Uterus (tissue), 2 donors: ENCODE measurements at regions not wholly inside any gene's neighbourhood (a gene's known extent, or its start where the extent isn't known, plus 50 kb on each side); places are given as distances from the start of the nearest gene placed in this dataset.

Experiments used
- CTCF ChIP-seq, 4 experiments: fragments of 200-600 bp in 2 of 4; fragments of 450-650 bp in 2 of 4; sonication (generic) in 2 of 4; IDR thresholded peaks; one replicate each; pipeline ENCODE4 v1.5.1; 2016 to 2019; ENCODE audit warnings: antibody characterized with exemption in 4 of 4, mild to moderate bottlenecking in 2 of 4, moderate library complexity in 1 of 4
- POLR2A ChIP-seq, 2 donors: fragments of 450-650 bp; IDR thresholded peaks; one replicate each; pipeline ENCODE4 v1.6.1; 2016; ENCODE audit warnings: antibody characterized with exemption in 2 of 2, mild to moderate bottlenecking in 1 of 2, moderate library complexity in 1 of 2

GRCh38 chr5:175246889-175247520 lies 197.0 kb downstream of the DRD1 start:
- TF ChIP-seq CTCF (IDR thresholded peaks at IDR 0.05) (no peak), POLR2A (IDR thresholded peaks at IDR 0.05) (no peak)
